HepG2 (cell line): ENCODE measurements at regions not wholly inside any gene's neighbourhood (a gene's known extent, or its start where the extent isn't known, plus 50 kb on each side); places are given as distances from the start of the nearest gene placed in this dataset.

ENCODE experiments used
- HDAC1 ChIP-seq: sonication (generic); formaldehyde crosslinking; IDR thresholded peaks from 2 replicates; pipeline ENCODE4 v1.5.1; 2020; ENCODE audit warnings: mild to moderate bottlenecking, missing genetic modification reagents
- SP5 ChIP-seq: IDR thresholded peaks from 2 replicates; pipeline ENCODE4 v1.6.1; 2016; ENCODE audit warnings: low read depth, borderline replicate concordance
- ZBTB1 ChIP-seq: sonication (generic); formaldehyde crosslinking; IDR thresholded peaks from 2 replicates; pipeline ENCODE4 v1.4.0; 2020; ENCODE audit warnings: missing genetic modification reagents, borderline replicate concordance
- ZNF484 ChIP-seq: sonication (generic); formaldehyde crosslinking; IDR thresholded peaks from 2 replicates; pipeline ENCODE4 v1.5.1; 2020; ENCODE audit warnings: mild to moderate bottlenecking, low read depth, missing genetic modification reagents, borderline replicate concordance
- ZNF577 ChIP-seq: sonication (generic); formaldehyde crosslinking; IDR thresholded peaks from 2 replicates; pipeline ENCODE4 v1.4.0; 2020; ENCODE audit warnings: mild to moderate bottlenecking, low read depth, missing genetic modification reagents, borderline replicate concordance
- TF ChIP-seq, protein P1 (sequence below): sonication (generic); formaldehyde crosslinking; IDR thresholded peaks from 2 replicates; pipeline ENCODE4 v1.5.0; 2020; ENCODE audit warnings: missing genetic modification reagents
- TF ChIP-seq, protein P2 (sequence below): sonication (generic); formaldehyde crosslinking; IDR thresholded peaks from 2 replicates; pipeline ENCODE4 v1.4.0; 2020; ENCODE audit warnings: missing genetic modification reagents
- TF ChIP-seq, protein P3 (sequence below), 2 experiments: sonication (generic) in 1 of 2; formaldehyde crosslinking in 1 of 2; IDR thresholded peaks; 2 replicates each; pipeline versions ENCODE4 v1.4.0 to v1.6.1; 2016 to 2020; ENCODE audit warnings: borderline replicate concordance in 1 of 2, low read depth in 1 of 2, mild to moderate bottlenecking in 1 of 2, missing genetic modification reagents in 1 of 2
- TF ChIP-seq, protein P4 (sequence below): sonication (generic); formaldehyde crosslinking; conservative IDR thresholded peaks from 2 replicates; pipeline ENCODE4 v1.4.0; 2020; ENCODE audit warnings: mild to moderate bottlenecking, missing genetic modification reagents, moderate library complexity
- TF ChIP-seq, protein P5 (sequence below): sonication (generic); formaldehyde crosslinking; IDR thresholded peaks from 2 replicates; pipeline ENCODE4 v1.4.0; 2020; ENCODE audit warnings: low read depth, mild to moderate bottlenecking, missing genetic modification reagents
- TF ChIP-seq, protein P6 (sequence below): sonication (generic); formaldehyde crosslinking; IDR thresholded peaks from 2 replicates; pipeline ENCODE4 v1.4.0; 2020; ENCODE audit warnings: missing genetic modification reagents, borderline replicate concordance

DNA sequence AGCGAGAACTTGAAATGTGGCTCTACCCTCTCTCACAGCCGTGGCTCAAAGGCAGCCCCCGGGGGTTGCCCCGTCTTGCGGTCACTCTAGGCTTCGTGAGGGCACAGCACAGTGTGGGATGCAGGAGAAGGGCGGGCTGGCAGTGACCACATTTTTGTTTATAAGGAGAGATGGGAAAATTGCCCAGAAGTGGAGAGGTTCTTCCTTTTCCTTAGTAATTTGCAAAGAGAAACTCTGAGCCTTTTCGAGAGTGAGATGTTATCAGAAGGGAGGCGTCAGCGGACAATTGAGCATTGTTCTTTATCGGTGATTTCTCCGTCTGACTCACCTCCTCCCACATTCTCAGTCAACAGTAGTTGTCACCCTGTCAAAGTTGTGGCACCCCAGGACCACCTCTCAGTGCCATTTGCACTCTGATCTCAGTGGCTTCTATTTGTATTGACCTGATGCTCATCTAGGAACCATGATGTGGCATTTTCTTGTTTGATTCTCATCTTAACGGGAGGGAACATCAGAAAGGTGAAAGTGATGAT is 89.6 kb downstream of the ACAA2 start (continued):
- TF ChIP-seq, protein P1, sequence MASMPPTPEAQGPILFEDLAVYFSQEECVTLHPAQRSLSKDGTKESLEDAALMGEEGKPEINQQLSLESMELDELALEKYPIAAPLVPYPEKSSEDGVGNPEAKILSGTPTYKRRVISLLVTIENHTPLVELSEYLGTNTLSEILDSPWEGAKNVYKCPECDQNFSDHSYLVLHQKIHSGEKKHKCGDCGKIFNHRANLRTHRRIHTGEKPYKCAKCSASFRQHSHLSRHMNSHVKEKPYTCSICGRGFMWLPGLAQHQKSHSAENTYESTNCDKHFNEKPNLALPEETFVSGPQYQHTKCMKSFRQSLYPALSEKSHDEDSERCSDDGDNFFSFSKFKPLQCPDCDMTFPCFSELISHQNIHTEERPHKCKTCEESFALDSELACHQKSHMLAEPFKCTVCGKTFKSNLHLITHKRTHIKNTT (CRISPR knock-in tag), result no peak
- no peak for TF ChIP-seq ZNF484 (CRISPR knock-in tag)
- TF ChIP-seq, protein P2, sequence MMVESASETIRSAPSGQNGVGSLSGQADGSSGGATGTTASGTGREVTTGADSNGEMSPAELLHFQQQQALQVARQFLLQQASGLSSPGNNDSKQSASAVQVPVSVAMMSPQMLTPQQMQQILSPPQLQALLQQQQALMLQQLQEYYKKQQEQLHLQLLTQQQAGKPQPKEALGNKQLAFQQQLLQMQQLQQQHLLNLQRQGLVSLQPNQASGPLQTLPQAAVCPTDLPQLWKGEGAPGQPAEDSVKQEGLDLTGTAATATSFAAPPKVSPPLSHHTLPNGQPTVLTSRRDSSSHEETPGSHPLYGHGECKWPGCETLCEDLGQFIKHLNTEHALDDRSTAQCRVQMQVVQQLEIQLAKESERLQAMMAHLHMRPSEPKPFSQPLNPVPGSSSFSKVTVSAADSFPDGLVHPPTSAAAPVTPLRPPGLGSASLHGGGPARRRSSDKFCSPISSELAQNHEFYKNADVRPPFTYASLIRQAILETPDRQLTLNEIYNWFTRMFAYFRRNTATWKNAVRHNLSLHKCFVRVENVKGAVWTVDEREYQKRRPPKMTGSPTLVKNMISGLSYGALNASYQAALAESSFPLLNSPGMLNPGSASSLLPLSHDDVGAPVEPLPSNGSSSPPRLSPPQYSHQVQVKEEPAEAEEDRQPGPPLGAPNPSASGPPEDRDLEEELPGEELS (CRISPR knock-in tag), result no peak; the same call in 1 of the 2 replicates
- TF ChIP-seq, protein P3, sequence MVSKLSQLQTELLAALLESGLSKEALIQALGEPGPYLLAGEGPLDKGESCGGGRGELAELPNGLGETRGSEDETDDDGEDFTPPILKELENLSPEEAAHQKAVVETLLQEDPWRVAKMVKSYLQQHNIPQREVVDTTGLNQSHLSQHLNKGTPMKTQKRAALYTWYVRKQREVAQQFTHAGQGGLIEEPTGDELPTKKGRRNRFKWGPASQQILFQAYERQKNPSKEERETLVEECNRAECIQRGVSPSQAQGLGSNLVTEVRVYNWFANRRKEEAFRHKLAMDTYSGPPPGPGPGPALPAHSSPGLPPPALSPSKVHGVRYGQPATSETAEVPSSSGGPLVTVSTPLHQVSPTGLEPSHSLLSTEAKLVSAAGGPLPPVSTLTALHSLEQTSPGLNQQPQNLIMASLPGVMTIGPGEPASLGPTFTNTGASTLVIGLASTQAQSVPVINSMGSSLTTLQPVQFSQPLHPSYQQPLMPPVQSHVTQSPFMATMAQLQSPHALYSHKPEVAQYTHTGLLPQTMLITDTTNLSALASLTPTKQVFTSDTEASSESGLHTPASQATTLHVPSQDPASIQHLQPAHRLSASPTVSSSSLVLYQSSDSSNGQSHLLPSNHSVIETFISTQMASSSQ (IDR thresholded peaks at IDR 0.05; ENCODE audit: low read depth), result 0 out of 2 replicates have a peak, but pooled peaks have one; percentile 34
- TF ChIP-seq, protein P3 (CRISPR knock-in tag; IDR thresholded peaks at IDR 0.05; ENCODE audit: borderline replicate concordance), result no peak
- no peak for TF ChIP-seq ZNF577
- TF ChIP-seq ZBTB1 (CRISPR knock-in tag), result no peak
- TF ChIP-seq, protein P4, sequence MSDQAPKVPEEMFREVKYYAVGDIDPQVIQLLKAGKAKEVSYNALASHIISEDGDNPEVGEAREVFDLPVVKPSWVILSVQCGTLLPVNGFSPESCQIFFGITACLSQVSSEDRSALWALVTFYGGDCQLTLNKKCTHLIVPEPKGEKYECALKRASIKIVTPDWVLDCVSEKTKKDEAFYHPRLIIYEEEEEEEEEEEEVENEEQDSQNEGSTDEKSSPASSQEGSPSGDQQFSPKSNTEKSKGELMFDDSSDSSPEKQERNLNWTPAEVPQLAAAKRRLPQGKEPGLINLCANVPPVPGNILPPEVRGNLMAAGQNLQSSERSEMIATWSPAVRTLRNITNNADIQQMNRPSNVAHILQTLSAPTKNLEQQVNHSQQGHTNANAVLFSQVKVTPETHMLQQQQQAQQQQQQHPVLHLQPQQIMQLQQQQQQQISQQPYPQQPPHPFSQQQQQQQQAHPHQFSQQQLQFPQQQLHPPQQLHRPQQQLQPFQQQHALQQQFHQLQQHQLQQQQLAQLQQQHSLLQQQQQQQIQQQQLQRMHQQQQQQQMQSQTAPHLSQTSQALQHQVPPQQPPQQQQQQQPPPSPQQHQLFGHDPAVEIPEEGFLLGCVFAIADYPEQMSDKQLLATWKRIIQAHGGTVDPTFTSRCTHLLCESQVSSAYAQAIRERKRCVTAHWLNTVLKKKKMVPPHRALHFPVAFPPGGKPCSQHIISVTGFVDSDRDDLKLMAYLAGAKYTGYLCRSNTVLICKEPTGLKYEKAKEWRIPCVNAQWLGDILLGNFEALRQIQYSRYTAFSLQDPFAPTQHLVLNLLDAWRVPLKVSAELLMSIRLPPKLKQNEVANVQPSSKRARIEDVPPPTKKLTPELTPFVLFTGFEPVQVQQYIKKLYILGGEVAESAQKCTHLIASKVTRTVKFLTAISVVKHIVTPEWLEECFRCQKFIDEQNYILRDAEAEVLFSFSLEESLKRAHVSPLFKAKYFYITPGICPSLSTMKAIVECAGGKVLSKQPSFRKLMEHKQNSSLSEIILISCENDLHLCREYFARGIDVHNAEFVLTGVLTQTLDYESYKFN (CRISPR knock-in tag), result 0 out of 2 replicates have a peak, but pooled peaks have one; percentile 14
- TF ChIP-seq, protein P5, sequence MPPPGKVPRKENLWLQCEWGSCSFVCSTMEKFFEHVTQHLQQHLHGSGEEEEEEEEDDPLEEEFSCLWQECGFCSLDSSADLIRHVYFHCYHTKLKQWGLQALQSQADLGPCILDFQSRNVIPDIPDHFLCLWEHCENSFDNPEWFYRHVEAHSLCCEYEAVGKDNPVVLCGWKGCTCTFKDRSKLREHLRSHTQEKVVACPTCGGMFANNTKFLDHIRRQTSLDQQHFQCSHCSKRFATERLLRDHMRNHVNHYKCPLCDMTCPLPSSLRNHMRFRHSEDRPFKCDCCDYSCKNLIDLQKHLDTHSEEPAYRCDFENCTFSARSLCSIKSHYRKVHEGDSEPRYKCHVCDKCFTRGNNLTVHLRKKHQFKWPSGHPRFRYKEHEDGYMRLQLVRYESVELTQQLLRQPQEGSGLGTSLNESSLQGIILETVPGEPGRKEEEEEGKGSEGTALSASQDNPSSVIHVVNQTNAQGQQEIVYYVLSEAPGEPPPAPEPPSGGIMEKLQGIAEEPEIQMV (CRISPR knock-in tag), result no peak
- TF ChIP-seq, protein P6, sequence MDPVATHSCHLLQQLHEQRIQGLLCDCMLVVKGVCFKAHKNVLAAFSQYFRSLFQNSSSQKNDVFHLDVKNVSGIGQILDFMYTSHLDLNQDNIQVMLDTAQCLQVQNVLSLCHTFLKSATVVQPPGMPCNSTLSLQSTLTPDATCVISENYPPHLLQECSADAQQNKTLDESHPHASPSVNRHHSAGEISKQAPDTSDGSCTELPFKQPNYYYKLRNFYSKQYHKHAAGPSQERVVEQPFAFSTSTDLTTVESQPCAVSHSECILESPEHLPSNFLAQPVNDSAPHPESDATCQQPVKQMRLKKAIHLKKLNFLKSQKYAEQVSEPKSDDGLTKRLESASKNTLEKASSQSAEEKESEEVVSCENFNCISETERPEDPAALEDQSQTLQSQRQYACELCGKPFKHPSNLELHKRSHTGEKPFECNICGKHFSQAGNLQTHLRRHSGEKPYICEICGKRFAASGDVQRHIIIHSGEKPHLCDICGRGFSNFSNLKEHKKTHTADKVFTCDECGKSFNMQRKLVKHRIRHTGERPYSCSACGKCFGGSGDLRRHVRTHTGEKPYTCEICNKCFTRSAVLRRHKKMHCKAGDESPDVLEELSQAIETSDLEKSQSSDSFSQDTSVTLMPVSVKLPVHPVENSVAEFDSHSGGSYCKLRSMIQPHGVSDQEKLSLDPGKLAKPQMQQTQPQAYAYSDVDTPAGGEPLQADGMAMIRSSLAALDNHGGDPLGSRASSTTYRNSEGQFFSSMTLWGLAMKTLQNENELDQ, result no peak
- TF ChIP-seq HDAC1 (CRISPR knock-in tag), result peak; percentile 50; the same call in 1 of the 2 replicates
- TF ChIP-seq SP5, result peak; percentile 74
